ENCODE measurements at regions not wholly inside any gene's neighbourhood (a gene's known extent, or its start where the extent isn't known, plus 50 kb on each side); places are given as distances from the start of the nearest gene placed in this dataset.
"Not testable (repeated sequence)": the region's sequence is repeated elsewhere in the genome, so short reads cannot be mapped to it uniquely, and the experiment has no call there.

DNA sequence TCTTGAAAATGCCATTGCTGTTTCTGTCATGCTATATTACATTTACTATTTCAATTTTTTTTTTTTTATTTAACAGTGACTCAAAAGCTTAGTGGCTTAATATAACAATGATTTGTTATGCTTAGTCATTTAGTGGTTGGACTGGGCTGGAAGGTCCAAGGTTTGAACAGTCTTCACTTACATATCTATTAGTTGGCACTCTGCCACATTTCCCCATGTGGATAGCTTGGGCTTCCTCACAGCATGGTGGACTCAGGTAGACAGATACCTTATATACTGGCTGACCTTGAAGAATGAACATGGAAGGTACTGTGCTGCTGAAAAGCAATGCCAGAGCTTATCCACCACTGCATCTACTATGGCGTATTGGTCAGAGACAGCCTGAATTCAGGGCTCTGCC lies 909.5 kb upstream of the SOX11 start:
- H3K79me2 ChIP-seq (ENCODE audit: insufficient read depth) = no peaks in the 10 kb centered on the region
- no peak overlapping the region for H3K4me2 ChIP-seq (ENCODE audit: unreplicated experiment)
- DNase-seq = peak; percentile 12
- H4K20me1 ChIP-seq (ENCODE audit: insufficient read depth) = no peaks in the 10 kb centered on the region
- H3K9me2 ChIP-seq (ENCODE audit: insufficient read depth) = no peaks in the 10 kb centered on the region
- H3K9me3 ChIP-seq (ENCODE audit: low read depth) = peaks cover 3% of the 10 kb centered on the region
- no peak overlapping the region for H3K27ac ChIP-seq
- in situ Hi-C loops (cut with MboI) = no loop called here
- WGBS, 2 experiments (ENCODE audit: low coverage in 1 of 2, low lambda C conversion rate in 2 of 2, missing lambda C conversion rate in 2 of 2) = 43 to 54% methylated on average over 1 of the region's 1 CpG
- no peak overlapping the region for H2AFZ ChIP-seq
- H3K4me3 ChIP-seq = no peak overlapping the region
- H3K4me1 ChIP-seq (ENCODE audit: insufficient read depth) = no peaks in the 10 kb centered on the region
- no peaks in the 10 kb centered on the region for H3K27me3 ChIP-seq (replicated peaks; ENCODE audit: insufficient read depth)
- no peak overlapping the region for H3K9ac ChIP-seq
- H3F3A ChIP-seq (ENCODE audit: insufficient read depth) = no peaks in the 10 kb centered on the region
- TF ChIP-seq EZH2phosphoT487 (IDR thresholded peaks at IDR 0.05; ENCODE audit: insufficient read depth, low read depth) = no peak
- TF ChIP-seq EZH2 (IDR thresholded peaks at IDR 0.05; ENCODE audit: insufficient read depth, poor library complexity, severe bottlenecking) = no peak
- no peaks in the 10 kb centered on the region for H3K36me3 ChIP-seq (ENCODE audit: low read depth)

DNA sequence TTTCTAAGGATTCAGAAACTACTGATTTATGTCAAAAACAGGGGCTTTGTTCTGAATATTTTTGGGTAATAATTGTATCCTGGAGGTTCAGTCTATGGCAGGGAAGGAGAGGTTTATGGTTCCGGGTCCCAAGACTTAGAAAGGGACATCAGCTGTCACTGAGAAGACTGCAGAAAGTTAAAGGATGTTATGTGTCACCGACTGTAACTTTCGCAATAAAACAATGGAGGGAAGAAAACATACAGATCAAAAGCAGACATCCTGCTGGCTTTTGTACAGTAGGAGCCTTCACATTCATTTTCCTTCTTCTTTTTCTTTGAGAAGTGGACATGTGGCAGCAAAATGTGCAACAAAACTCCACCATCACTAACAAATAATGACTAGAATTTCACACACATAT lies 900.7 kb upstream of the SOX11 start:
- no peaks in the 10 kb centered on the region for H3K36me3 ChIP-seq (ENCODE audit: low read depth)
- H2AFZ ChIP-seq = no peak overlapping the region
- H3K4me2 ChIP-seq (ENCODE audit: unreplicated experiment) = no peak overlapping the region
- TF ChIP-seq EZH2 (IDR thresholded peaks at IDR 0.05; ENCODE audit: insufficient read depth, poor library complexity, severe bottlenecking) = no peak
- TF ChIP-seq EZH2phosphoT487 (IDR thresholded peaks at IDR 0.05; ENCODE audit: insufficient read depth, low read depth) = no peak
- no peaks in the 10 kb centered on the region for H3K27me3 ChIP-seq (replicated peaks; ENCODE audit: insufficient read depth)
- DNase-seq = no peak
- H3F3A ChIP-seq (ENCODE audit: insufficient read depth) = no peaks in the 10 kb centered on the region
- in situ Hi-C loops (cut with MboI) = no loop called here
- no peaks in the 10 kb centered on the region for H3K9me3 ChIP-seq (ENCODE audit: low read depth)
- H3K4me1 ChIP-seq (ENCODE audit: insufficient read depth) = no peaks in the 10 kb centered on the region
- no peak overlapping the region for H3K4me3 ChIP-seq
- 1 to 5% methylated on average over 3 of the region's 3 CpGs for WGBS, 2 experiments (ENCODE audit: low coverage in 1 of 2, low lambda C conversion rate in 2 of 2, missing lambda C conversion rate in 2 of 2)
- no peaks in the 10 kb centered on the region for H3K79me2 ChIP-seq (ENCODE audit: insufficient read depth)
- H3K9ac ChIP-seq = no peak overlapping the region
- no peak overlapping the region for H3K27ac ChIP-seq
- H3K9me2 ChIP-seq (ENCODE audit: insufficient read depth) = no peaks in the 10 kb centered on the region
- H4K20me1 ChIP-seq (ENCODE audit: insufficient read depth) = no peaks in the 10 kb centered on the region

DNA sequence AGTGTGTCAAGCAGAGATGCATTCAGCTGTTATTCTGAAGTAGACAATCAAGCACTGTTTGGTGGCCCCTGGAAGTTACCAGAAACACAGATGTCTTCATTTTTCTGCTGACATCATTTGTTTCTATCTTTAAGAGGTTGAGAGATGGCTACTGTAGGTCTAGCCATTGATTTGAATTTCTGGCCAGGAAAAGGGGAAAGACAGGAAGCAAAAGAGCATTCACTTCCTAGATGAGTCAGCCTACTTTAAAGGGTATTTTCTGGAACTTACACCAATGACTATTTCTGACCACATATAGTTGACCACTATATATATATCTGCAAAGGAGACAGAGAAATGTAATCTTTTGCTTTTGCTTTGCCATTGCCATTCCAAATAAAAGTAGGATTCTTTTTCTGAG lies 900.1 kb upstream of the SOX11 start:
- H3F3A ChIP-seq (ENCODE audit: insufficient read depth) = no peaks in the 10 kb centered on the region
- H3K9me3 ChIP-seq (ENCODE audit: low read depth) = no peaks in the 10 kb centered on the region
- H3K9me2 ChIP-seq (ENCODE audit: insufficient read depth) = no peaks in the 10 kb centered on the region
- no peak overlapping the region for H3K27ac ChIP-seq
- H3K9ac ChIP-seq = no peak overlapping the region
- in situ Hi-C loops (cut with MboI) = no loop called here
- H3K4me1 ChIP-seq (ENCODE audit: insufficient read depth) = no peaks in the 10 kb centered on the region
- no peak for DNase-seq
- H3K79me2 ChIP-seq (ENCODE audit: insufficient read depth) = no peaks in the 10 kb centered on the region
- no peak for TF ChIP-seq EZH2phosphoT487 (IDR thresholded peaks at IDR 0.05; ENCODE audit: insufficient read depth, low read depth)
- TF ChIP-seq EZH2 (IDR thresholded peaks at IDR 0.05; ENCODE audit: insufficient read depth, poor library complexity, severe bottlenecking) = no peak
- no peak overlapping the region for H3K4me3 ChIP-seq
- no peak overlapping the region for H3K4me2 ChIP-seq (ENCODE audit: unreplicated experiment)
- no peak overlapping the region for H2AFZ ChIP-seq
- no peaks in the 10 kb centered on the region for H3K36me3 ChIP-seq (ENCODE audit: low read depth)
- no peaks in the 10 kb centered on the region for H4K20me1 ChIP-seq (ENCODE audit: insufficient read depth)
- no peaks in the 10 kb centered on the region for H3K27me3 ChIP-seq (replicated peaks; ENCODE audit: insufficient read depth)

DNA sequence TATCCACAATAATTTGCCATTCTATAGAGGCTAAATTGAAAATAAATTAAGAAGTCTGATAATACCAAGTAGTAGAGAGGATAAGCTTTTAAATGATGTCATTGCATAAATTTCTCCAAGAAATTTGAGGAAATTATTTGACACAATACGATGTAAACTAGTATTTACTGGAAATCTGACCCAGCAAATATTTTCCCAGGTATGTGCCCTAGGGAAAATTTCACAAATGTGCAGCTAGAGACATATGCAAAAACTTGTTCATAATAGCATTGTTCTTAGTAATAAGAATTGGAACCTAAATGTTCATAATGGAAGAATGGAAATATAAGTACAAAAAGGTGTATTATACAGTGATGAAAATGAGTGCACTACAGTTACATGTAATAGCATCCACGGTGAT lies 888.8 kb upstream of the SOX11 start:
- 27 to 28% methylated on average over 2 of the region's 2 CpGs for WGBS, 2 experiments (ENCODE audit: low coverage in 1 of 2, low lambda C conversion rate in 2 of 2, missing lambda C conversion rate in 2 of 2)
- no peak overlapping the region for H3K9ac ChIP-seq
- H3K27ac ChIP-seq = no peak overlapping the region
- no peak for DNase-seq
- no peak overlapping the region for H3K4me2 ChIP-seq (ENCODE audit: unreplicated experiment)
- TF ChIP-seq EZH2 (IDR thresholded peaks at IDR 0.05; ENCODE audit: insufficient read depth, poor library complexity, severe bottlenecking) (no peak), EZH2phosphoT487 (IDR thresholded peaks at IDR 0.05; ENCODE audit: insufficient read depth, low read depth) (no peak)
- H3K4me1 ChIP-seq (ENCODE audit: insufficient read depth) = no peaks in the 10 kb centered on the region
- H2AFZ ChIP-seq = no peak overlapping the region
- H3K9me2 ChIP-seq (ENCODE audit: insufficient read depth) = no peaks in the 10 kb centered on the region
- H3K4me3 ChIP-seq = no peak overlapping the region
- in situ Hi-C loops (cut with MboI) = no loop called here
- no peaks in the 10 kb centered on the region for H3K79me2 ChIP-seq (ENCODE audit: insufficient read depth)
- no peaks in the 10 kb centered on the region for H3F3A ChIP-seq (ENCODE audit: insufficient read depth)
- no peaks in the 10 kb centered on the region for H3K36me3 ChIP-seq (ENCODE audit: low read depth)
- no peaks in the 10 kb centered on the region for H3K27me3 ChIP-seq (replicated peaks; ENCODE audit: insufficient read depth)
- no peaks in the 10 kb centered on the region for H4K20me1 ChIP-seq (ENCODE audit: insufficient read depth)
- peaks cover 6% of the 10 kb centered on the region for H3K9me3 ChIP-seq (ENCODE audit: low read depth)

DNA sequence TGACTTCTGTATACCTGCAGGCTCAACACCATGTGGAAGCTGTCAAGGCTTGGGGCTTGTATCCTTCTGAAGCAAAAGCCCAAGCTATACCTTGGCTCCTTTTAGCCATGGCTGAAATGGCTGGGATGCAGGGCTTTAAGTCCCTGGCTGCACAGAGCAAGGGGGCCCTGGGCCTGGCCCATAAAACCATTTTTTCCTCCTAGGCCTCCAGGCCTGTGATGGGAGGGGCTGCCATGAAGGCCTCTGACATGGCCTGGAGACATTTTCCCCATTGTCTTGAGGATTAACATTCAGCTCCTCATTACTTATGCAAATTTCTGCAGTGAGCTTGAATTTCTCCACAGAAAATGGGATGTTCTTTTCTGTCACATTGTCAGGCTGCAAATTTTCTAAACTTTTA lies 878.0 kb upstream of the SOX11 start:
- H3K4me1 ChIP-seq (ENCODE audit: insufficient read depth); DNase-seq; H3K79me2 ChIP-seq (ENCODE audit: insufficient read depth); H3F3A ChIP-seq (ENCODE audit: insufficient read depth); H3K9me3 ChIP-seq (ENCODE audit: low read depth); H2AFZ ChIP-seq; H3K36me3 ChIP-seq (ENCODE audit: low read depth); H3K9me2 ChIP-seq (ENCODE audit: insufficient read depth); H3K4me2 ChIP-seq (ENCODE audit: unreplicated experiment); H3K4me3 ChIP-seq; in situ Hi-C loops (cut with MboI); H4K20me1 ChIP-seq (ENCODE audit: insufficient read depth); H3K27ac ChIP-seq; H3K27me3 ChIP-seq (replicated peaks; ENCODE audit: insufficient read depth); H3K9ac ChIP-seq: not testable (repeated sequence)

Data from GM23248 (cell line).